Right lobe of liver (tissue), 6 donors: ENCODE measurements at regions not wholly inside any gene's neighbourhood (a gene's known extent, or its start where the extent isn't known, plus 50 kb on each side); places are given as distances from the start of the nearest gene placed in this dataset.

Source experiments
- ATAC-seq, 4 donors: fragments of 200-7000 bp; cut with Tn5 transposase; one replicate each; pipeline ENCODE4 v1.9.1; 2020; ENCODE audit warnings: mild to moderate bottlenecking in 4 of 4, moderate library complexity in 4 of 4
- DNase-seq, 3 donors: peaks; one replicate each; pipeline ENCODE4 v3.0.0-alpha.2; 2020
- H3K27ac ChIP-seq, 3 donors: fragments of 200-600 bp; one replicate each; pipeline ENCODE4 v1.8.0; 2022
- H3K27me3 ChIP-seq, 2 donors: fragments of 200-600 bp; one replicate each; pipeline ENCODE4 v1.8.0; 2022
- H3K36me3 ChIP-seq, 4 donors: fragments of 200-600 bp; sonication (generic) in 1 of 4; one replicate each; pipeline versions ENCODE4 v1.5.1 to v1.8.0; 2017 to 2022; ENCODE audit warnings: control low read depth in 1 of 4
- H3K4me1 ChIP-seq, 4 donors: fragments of 200-600 bp; sonication (generic) in 1 of 4; one replicate each; pipeline versions ENCODE4 v1.5.1 to v1.8.0; 2017 to 2022; ENCODE audit warnings: control low read depth in 1 of 4
- H3K4me3 ChIP-seq, 3 donors: fragments of 200-600 bp; one replicate each; pipeline ENCODE4 v1.8.0; 2022
- H3K9me3 ChIP-seq, 4 donors: fragments of 200-600 bp; sonication (generic) in 1 of 4; one replicate each; pipeline versions ENCODE4 v1.5.1 to v1.8.0; 2017 to 2022; ENCODE audit warnings: control low read depth in 1 of 4
- POLR2A ChIP-seq: fragments of 450-650 bp; IDR thresholded peaks from one replicate; pipeline ENCODE4 v1.6.1; 2017; ENCODE audit warnings: antibody characterized with exemption, mild to moderate bottlenecking
- WGBS: methylation state at CpG from one replicate; pipeline ENCODE4 v1.1.6; 2018; ENCODE audit warnings: low coverage, low lambda C conversion rate; ENCODE audit not compliant: insufficient coverage; ENCODE audit errors: missing lambda C conversion rate; 5-methylcytosine and 5-hydroxymethylcytosine counted together
- intact Hi-C, 2 donors: fragments of 100-400 bp; cut with DNase I; formaldehyde crosslinking; loops; one replicate each; pipeline versions ENCODE4 v1.11.2 to v1.14.1; 2022
- TF ChIP-seq, protein P1 (sequence below), 4 donors: fragments of 200-600 bp in 3 of 4; fragments of 450-650 bp in 1 of 4; IDR thresholded peaks; one replicate each; pipeline versions ENCODE4 v1.5.1 to v1.8.0; 2016 to 2022; ENCODE audit warnings: antibody characterized with exemption in 4 of 4, mild to moderate bottlenecking in 2 of 4
- donor health status: DM: no; HTN: yes; CAD: no.
- donor health status: DM: no; HTN: no; CAD: no.
- donor health status: DM: no; HTN: no; CAD: no.
- donor health status: DM: no; HTN: yes; CAD: no.
- donor health status: DM: no; HTN: yes; CAD: no.

DNA sequence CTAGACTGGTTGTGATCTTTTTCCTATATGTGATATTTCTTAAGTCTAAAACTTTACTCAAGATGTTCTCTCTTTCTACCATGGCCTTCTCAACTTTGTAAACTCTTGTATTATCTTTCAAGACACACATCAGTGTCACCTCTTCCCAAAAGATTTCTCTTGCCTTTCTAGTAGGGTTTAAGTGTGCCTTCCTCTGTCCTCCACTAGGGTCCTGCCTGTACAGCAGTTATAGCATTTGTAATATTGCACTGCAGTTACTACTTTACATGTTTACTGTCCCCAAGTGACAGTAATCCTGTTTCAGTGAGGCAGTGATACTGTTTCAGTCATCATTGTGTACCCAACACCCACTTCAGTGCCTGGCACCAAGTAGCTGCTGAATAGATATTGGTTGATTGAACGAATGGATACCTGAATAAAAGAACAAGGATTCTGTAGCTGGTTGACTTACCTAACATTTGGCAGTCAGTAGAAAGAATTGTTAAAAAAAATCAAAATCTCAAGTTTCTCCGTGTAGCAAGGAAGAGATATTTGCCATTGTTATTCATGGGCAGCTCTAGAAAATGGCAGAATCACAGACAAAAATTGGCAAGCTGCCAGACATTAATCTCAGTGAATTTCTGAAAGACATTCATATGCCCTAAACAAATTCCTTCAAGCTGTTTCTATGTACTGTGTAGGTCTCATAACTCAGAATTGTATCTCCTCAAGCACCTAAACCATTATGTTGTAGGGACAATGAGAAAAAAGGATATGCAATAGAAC is 79.4 kb downstream of the RBMXL2 start:
- Histone ChIP-seq H3K27me3 (no peaks in the 10 kb centered on the region), H3K4me3 (no peak overlapping the region), H3K27ac (no peak overlapping the region), H3K36me3 (no peaks in the 10 kb centered on the region), H3K4me1 (no peaks in the 10 kb centered on the region), H3K9me3 (no peaks in the 10 kb centered on the region)
- WGBS, result 39% methylated on average over 2 of the region's 2 CpGs
- intact Hi-C loops, result no loop called here
- ATAC-seq, result no peak
- no peak for TF ChIP-seq POLR2A
- TF ChIP-seq, protein P1, sequence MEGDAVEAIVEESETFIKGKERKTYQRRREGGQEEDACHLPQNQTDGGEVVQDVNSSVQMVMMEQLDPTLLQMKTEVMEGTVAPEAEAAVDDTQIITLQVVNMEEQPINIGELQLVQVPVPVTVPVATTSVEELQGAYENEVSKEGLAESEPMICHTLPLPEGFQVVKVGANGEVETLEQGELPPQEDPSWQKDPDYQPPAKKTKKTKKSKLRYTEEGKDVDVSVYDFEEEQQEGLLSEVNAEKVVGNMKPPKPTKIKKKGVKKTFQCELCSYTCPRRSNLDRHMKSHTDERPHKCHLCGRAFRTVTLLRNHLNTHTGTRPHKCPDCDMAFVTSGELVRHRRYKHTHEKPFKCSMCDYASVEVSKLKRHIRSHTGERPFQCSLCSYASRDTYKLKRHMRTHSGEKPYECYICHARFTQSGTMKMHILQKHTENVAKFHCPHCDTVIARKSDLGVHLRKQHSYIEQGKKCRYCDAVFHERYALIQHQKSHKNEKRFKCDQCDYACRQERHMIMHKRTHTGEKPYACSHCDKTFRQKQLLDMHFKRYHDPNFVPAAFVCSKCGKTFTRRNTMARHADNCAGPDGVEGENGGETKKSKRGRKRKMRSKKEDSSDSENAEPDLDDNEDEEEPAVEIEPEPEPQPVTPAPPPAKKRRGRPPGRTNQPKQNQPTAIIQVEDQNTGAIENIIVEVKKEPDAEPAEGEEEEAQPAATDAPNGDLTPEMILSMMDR (IDR thresholded peaks at IDR 0.05), result no peak
- DNase-seq, result no peak

DNA sequence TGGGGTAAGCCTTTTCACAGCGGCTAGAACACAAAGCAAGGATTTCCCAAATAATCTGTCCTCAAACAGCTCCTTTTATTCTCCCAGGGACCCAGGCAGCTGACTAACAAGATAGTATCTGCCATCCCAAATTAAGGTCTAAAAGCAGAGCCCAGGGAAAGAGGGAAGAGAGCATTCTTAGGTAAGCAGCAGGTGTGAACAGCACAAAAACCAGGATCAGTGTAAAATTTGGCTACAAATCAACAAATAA is 79.9 kb downstream of the RBMXL2 start:
- no peak overlapping the region for H3K27ac ChIP-seq
- H3K27me3 ChIP-seq, result no peaks in the 10 kb centered on the region
- ATAC-seq (no peak), DNase-seq (no peak)
- H3K9me3 ChIP-seq, result no peaks in the 10 kb centered on the region
- WGBS, result 83% methylated on average over 1 of the region's 1 CpG
- H3K36me3 ChIP-seq, result no peaks in the 10 kb centered on the region
- H3K4me3 ChIP-seq, result no peak overlapping the region
- intact Hi-C loops, result no loop called here
- no peak for TF ChIP-seq POLR2A
- TF ChIP-seq, protein P1 (IDR thresholded peaks at IDR 0.05), result no peak
- no peaks in the 10 kb centered on the region for H3K4me1 ChIP-seq

DNA sequence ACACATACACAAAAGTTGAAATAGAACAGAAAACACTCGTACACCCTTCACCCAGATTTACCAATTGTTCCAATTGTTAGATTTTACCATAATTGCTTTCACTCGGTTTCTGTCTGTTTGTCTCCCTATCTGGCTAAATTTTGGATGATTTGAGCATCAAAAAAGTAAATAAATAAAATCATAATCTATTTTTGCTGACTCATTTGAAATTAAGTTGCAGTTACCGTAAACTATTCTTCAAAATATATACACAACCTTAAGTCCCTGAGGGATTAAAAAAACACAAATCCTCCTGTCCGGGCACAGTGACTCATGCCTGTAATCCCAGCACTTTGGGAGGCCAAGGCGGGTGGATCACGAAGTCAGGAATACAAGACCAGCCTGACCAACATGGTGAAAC is 81.3 kb upstream of the SYT9 start:
- Histone ChIP-seq H3K27ac (no peak overlapping the region), H3K4me1 (no peaks in the 10 kb centered on the region), H3K36me3 (no peaks in the 10 kb centered on the region), H3K4me3 (no peak overlapping the region), H3K27me3 (no peaks in the 10 kb centered on the region), H3K9me3 (no peaks in the 10 kb centered on the region)
- DNase-seq, result no peak
- WGBS, result 67% methylated on average over 6 of the region's 6 CpGs
- no peak for ATAC-seq
- intact Hi-C loops, result no loop called here
- TF ChIP-seq, protein P1 (IDR thresholded peaks at IDR 0.05), result no peak
- no peak for TF ChIP-seq POLR2A

DNA sequence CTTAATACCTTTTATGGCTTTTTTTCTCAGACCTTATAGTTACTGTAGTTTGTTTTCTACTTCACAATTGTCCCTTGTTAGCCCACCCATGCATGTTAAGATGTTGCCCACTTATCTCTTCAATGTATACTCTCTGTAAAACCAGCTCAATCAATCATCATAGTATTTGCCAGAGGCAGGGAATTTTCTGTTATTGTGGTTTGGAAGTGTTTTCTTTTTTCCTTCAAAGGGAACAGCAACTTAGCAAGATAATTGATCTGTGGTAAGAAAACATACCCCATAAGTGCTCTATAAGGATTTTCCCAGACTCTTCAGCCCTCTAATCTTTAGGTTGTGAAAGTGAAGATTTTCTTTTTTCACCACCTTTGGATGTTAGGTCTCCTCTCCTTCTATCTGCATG is 76.7 kb upstream of the SYT9 start:
- no peak for TF ChIP-seq POLR2A
- TF ChIP-seq, protein P1 (IDR thresholded peaks at IDR 0.05), result no peak
- DNase-seq (no peak), ATAC-seq (no peak)
- H3K27me3 ChIP-seq, result no peaks in the 10 kb centered on the region
- H3K4me1 ChIP-seq, result no peaks in the 10 kb centered on the region
- no peaks in the 10 kb centered on the region for H3K9me3 ChIP-seq
- H3K36me3 ChIP-seq, result no peaks in the 10 kb centered on the region
- no peak overlapping the region for H3K4me3 ChIP-seq
- intact Hi-C loops, result no loop called here
- no peak overlapping the region for H3K27ac ChIP-seq

DNA sequence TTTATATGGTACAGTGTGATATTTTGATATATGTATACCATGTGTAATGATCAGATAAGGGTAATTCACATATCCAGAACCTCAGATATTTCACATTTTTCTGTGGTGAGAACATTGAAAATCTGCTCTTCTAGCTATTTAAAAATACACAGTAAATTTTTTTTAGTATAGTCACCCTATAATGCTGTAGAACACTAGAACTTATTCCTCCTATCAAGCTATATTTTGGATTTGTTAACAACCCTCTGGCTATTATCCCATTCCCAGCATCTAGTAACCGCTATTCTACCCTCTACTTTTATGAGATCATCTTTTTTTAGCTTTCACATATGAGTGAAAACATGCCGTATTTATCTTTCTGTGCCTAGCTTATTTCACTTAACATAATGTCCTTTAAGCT is 65.5 kb upstream of the SYT9 start:
- intact Hi-C loops, result no loop called here
- H3K27me3 ChIP-seq, result no peaks in the 10 kb centered on the region
- no peak overlapping the region for H3K4me3 ChIP-seq
- no peaks in the 10 kb centered on the region for H3K9me3 ChIP-seq
- no peaks in the 10 kb centered on the region for H3K4me1 ChIP-seq
- 60% methylated on average over 2 of the region's 2 CpGs for WGBS
- ATAC-seq (no peak), DNase-seq (no peak)
- TF ChIP-seq, protein P1 (IDR thresholded peaks at IDR 0.05), result no peak
- no peak for TF ChIP-seq POLR2A
- H3K27ac ChIP-seq, result no peak overlapping the region
- H3K36me3 ChIP-seq, result no peaks in the 10 kb centered on the region
